LNCaP clone FGC (cell line): ENCODE measurements at regions not wholly inside any gene's neighbourhood (a gene's known extent, or its start where the extent isn't known, plus 50 kb on each side); places are given as distances from the start of the nearest gene placed in this dataset.

Source experiments
- DNase-seq: peaks from one replicate; pipeline ENCODE4 v3.0.0-alpha.2; 2011; ENCODE audit warnings: low read depth
- H3K4me3 ChIP-seq: 2 replicates; pipeline ENCODE4 v1.5.1; 2011; ENCODE audit warnings: mild to moderate bottlenecking, low read depth, low read length, control low read depth
- TF ChIP-seq, protein P1 (sequence below): IDR thresholded peaks from 2 replicates; pipeline ENCODE4 v1.5.1; 2012; ENCODE audit warnings: mild to moderate bottlenecking; ENCODE audit not compliant: control insufficient read depth, insufficient read depth; ENCODE audit errors: extremely low read depth

DNA sequence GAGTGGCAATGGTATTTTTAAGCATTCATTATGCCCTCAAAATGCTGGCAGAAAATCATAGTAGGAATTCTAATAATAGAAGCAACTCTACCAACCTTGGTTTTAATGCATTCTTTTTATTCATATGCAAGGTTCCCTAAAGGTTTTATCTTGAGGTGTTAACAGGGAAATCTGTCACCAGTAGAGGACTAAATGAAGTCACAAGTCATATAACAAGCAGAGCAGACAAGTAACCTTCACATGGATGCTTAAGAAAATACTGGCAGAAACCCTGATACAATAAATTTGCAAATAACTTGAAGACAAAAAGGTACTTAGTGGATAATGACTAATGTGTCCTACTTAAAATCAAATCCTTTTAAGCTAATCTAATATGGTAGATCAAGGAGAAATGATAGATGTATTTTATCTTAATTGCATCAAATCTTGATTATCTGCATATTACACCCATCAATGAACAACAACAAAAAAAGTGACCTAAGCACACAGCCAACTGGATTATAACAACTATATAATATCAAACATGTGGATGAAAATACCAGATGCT lies 73.3 kb downstream of the RFC3 start:
- TF ChIP-seq, protein P1, sequence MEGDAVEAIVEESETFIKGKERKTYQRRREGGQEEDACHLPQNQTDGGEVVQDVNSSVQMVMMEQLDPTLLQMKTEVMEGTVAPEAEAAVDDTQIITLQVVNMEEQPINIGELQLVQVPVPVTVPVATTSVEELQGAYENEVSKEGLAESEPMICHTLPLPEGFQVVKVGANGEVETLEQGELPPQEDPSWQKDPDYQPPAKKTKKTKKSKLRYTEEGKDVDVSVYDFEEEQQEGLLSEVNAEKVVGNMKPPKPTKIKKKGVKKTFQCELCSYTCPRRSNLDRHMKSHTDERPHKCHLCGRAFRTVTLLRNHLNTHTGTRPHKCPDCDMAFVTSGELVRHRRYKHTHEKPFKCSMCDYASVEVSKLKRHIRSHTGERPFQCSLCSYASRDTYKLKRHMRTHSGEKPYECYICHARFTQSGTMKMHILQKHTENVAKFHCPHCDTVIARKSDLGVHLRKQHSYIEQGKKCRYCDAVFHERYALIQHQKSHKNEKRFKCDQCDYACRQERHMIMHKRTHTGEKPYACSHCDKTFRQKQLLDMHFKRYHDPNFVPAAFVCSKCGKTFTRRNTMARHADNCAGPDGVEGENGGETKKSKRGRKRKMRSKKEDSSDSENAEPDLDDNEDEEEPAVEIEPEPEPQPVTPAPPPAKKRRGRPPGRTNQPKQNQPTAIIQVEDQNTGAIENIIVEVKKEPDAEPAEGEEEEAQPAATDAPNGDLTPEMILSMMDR = no peak
- no peak for DNase-seq
- no peak overlapping the region for H3K4me3 ChIP-seq

GRCh38 chr13:33893559-33893958 lies 75.6 kb downstream of the RFC3 start:
- TF ChIP-seq, protein P1 = no peak
- no peak overlapping the region for H3K4me3 ChIP-seq
- no peak for DNase-seq

GRCh38 chr13:33904431-33904830 lies 86.5 kb downstream of the RFC3 start:
- no peak for DNase-seq
- H3K4me3 ChIP-seq = no peak overlapping the region
- TF ChIP-seq, protein P1 = no peak

DNA sequence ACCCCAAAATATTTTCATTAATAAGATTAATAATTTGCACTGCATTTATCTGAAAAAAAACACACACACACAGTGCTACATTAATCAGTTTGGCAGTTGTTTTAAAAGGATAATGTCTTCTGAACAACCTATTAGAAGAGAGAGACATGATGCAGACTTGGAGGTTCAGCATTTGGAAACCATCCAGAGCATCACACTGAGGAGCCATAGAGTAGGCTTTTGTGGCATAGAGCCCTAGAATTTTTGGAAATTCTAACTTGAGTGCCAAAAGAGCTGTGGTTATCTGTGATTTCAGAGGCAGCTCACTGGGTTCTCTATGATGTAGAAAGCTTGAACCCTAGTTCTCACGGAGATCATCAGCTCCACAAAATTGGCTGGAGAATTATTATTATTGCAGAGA lies 90.2 kb downstream of the RFC3 start:
- no peak for DNase-seq
- TF ChIP-seq, protein P1 = no peak
- H3K4me3 ChIP-seq = no peak overlapping the region

DNA sequence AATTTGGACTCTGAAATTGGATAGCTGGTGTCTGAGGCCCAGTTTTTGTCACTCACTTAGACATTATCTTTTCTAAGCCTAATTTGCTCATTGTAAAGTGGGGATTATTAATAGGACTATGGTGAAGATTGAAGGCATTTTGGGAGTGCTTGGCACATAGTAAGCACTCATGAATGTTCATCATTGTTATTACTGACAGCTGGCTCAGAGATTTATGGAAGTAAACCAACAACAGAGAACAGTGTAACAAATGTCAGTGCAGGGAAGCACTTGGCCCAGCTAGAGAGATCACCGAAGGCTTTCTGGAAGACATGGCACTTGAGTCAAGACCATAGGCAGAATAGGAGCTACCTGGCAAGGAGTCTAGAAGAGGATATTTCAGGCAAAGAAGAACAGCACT lies 92.3 kb downstream of the RFC3 start:
- no peak for DNase-seq
- H3K4me3 ChIP-seq = no peak overlapping the region
- TF ChIP-seq, protein P1 = no peak

DNA sequence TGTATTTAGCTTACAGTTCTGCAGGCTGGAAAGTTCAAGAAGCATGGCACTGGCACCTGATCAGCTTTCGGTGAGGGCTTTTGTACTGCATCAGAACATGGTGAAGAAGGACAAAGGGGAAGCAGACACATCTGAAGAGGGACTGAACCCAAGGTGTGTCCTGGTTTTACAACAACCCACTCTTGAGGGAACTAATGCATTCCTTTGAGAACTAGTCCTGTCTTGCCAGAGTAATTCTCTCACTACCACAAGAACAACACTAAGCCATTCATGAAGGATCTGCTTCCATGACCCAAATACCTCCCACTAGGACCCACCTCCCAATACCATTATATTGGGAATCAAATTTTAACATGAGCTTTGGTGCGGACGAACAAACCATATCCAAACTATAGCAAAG lies 93.6 kb downstream of the RFC3 start:
- no peak for DNase-seq
- TF ChIP-seq, protein P1 = no peak
- H3K4me3 ChIP-seq = no peak overlapping the region

- TF ChIP-seq, protein P1 = no peak
- no peak for DNase-seq
- H3K4me3 ChIP-seq = no peak overlapping the region
Measured at GRCh38 chr13:33913829-33914228, 95.9 kb downstream of the RFC3 start.
